ENCODE measurements at regions not wholly inside any gene's neighbourhood (a gene's known extent, or its start where the extent isn't known, plus 50 kb on each side); places are given as distances from the start of the nearest gene placed in this dataset.

DNA sequence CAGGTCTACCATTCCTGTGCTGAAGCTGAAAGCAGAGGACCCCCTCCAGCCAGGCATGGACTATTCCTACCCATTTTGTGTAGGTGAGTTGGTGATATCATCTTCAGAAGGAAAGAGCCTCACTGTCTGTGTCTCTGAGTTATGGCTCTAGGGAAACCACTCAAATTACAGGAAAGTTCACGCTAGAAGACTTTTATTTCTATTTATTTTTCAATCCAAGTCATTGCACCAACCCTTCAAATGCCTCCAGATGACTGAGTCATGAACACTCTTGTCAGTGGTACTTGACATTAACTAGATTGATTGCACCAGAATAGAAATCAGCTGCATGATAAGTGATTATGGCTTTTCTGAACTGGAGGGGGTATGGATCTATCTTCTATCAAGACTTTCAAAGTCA lies 338.4 kb downstream of the MBD2 start:
- 0 out of 7 replicates have a peak, but pooled peaks cover 0 to 2% (median 0%) of the 10 kb centered on the region in 3 experiments for H3K36me3 Mint-ChIP-seq (ENCODE audit: insufficient read depth in 1 of 3, low read depth in 3 of 3)
- no peak overlapping the region for H4K91ac ChIP-seq (ENCODE audit: insufficient read length, low read depth, low read length)
- no peaks in the 10 kb centered on the region for H3K27me3 Mint-ChIP-seq (ENCODE audit: low read depth)
- H3K27me3 ChIP-seq (ENCODE audit: insufficient read depth, low read length), result no peaks in the 10 kb centered on the region
- H3K4ac ChIP-seq (ENCODE audit: low read depth, low read length), result no peak overlapping the region
- no peaks in the 10 kb centered on the region for H3K9me3 ChIP-seq (ENCODE audit: control insufficient read depth, low read depth, low read length)
- no peak overlapping the region for H3K27ac Mint-ChIP-seq
- no peaks in the 10 kb centered on the region for H3K79me2 ChIP-seq (ENCODE audit: insufficient read depth, low read length)
- no peak overlapping the region for H3K56ac ChIP-seq (ENCODE audit: insufficient read length, low read depth, low read length)
- H4K20me1 ChIP-seq (ENCODE audit: control insufficient read depth, insufficient read depth, insufficient read length), result no peaks in the 10 kb centered on the region
- no peak overlapping the region for H4K8ac ChIP-seq (replicated peaks; ENCODE audit: insufficient read length, low read depth, low read length)
- no peaks in the 10 kb centered on the region for H3K23me2 ChIP-seq (ENCODE audit: insufficient read length, low read depth, low read length, poor library complexity, severe bottlenecking)
- H2AFZ ChIP-seq (ENCODE audit: low read length), result no peak overlapping the region
- no peaks in the 10 kb centered on the region for H3K9me3 Mint-ChIP-seq
- H2BK15ac ChIP-seq (ENCODE audit: low read depth, low read length), result no peak overlapping the region
- H2AK5ac ChIP-seq (ENCODE audit: insufficient read length, low read length), result no peak overlapping the region
- TF ChIP-seq, protein P1, sequence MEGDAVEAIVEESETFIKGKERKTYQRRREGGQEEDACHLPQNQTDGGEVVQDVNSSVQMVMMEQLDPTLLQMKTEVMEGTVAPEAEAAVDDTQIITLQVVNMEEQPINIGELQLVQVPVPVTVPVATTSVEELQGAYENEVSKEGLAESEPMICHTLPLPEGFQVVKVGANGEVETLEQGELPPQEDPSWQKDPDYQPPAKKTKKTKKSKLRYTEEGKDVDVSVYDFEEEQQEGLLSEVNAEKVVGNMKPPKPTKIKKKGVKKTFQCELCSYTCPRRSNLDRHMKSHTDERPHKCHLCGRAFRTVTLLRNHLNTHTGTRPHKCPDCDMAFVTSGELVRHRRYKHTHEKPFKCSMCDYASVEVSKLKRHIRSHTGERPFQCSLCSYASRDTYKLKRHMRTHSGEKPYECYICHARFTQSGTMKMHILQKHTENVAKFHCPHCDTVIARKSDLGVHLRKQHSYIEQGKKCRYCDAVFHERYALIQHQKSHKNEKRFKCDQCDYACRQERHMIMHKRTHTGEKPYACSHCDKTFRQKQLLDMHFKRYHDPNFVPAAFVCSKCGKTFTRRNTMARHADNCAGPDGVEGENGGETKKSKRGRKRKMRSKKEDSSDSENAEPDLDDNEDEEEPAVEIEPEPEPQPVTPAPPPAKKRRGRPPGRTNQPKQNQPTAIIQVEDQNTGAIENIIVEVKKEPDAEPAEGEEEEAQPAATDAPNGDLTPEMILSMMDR (conservative IDR thresholded peaks at IDR 0.05), result no peak
- no peak overlapping the region for H2BK20ac ChIP-seq (ENCODE audit: low read depth, low read length, poor library complexity, severe bottlenecking)
- no peak overlapping the region for H3T11ph ChIP-seq (ENCODE audit: low read length)
- no peaks in the 10 kb centered on the region for H3K79me1 ChIP-seq (ENCODE audit: insufficient read depth, low read depth, low read length, poor library complexity, severe bottlenecking)
- no CpG with 5 or more reads among the region's 1 CpG for WGBS (ENCODE audit: extremely low coverage, insufficient read length, low lambda C conversion rate)
- no peak overlapping the region for H2BK12ac ChIP-seq (ENCODE audit: insufficient read length, low read depth, low read length)
- H3K18ac ChIP-seq (ENCODE audit: insufficient read length, low read depth, low read length), result no peak overlapping the region
- H3K4me3 Mint-ChIP-seq, result no peak overlapping the region
- no peak overlapping the region for H2BK120ac ChIP-seq (ENCODE audit: low read depth, low read length, poor library complexity, severe bottlenecking)
- H3K27ac ChIP-seq (ENCODE audit: insufficient read length, low read depth, low read length), result no peak overlapping the region
- no peaks in the 10 kb centered on the region for H3K4me1 ChIP-seq (ENCODE audit: insufficient read depth, low read length)
- no peak overlapping the region for H3K23ac ChIP-seq (ENCODE audit: insufficient read length, low read depth, low read length)
- no peak overlapping the region for H3K14ac ChIP-seq (ENCODE audit: insufficient read depth, low read length)
- peaks cover 4% of the 10 kb centered on the region in 2 experiments; a peak in 3 of 4 replicates for H3K4me1 Mint-ChIP-seq
- no peak for DNase-seq
- H2BK5ac ChIP-seq (ENCODE audit: insufficient read length, low read length), result no peak overlapping the region
- no peak overlapping the region for H3K9ac ChIP-seq (ENCODE audit: extremely low read depth, insufficient read length, low read length)
- no peak overlapping the region for H3K4me2 ChIP-seq (ENCODE audit: insufficient read depth, insufficient read length, low read length)
- no peak overlapping the region for H4K5ac ChIP-seq (ENCODE audit: insufficient read length, low read depth, low read length)

Data from H9 (cell line).